ENCODE measurements at regions not wholly inside any gene's neighbourhood (a gene's known extent, or its start where the extent isn't known, plus 50 kb on each side); places are given as distances from the start of the nearest gene placed in this dataset.
"Not testable (repeated sequence)": the region's sequence is repeated elsewhere in the genome, so short reads cannot be mapped to it uniquely, and the experiment has no call there.

- H3K27me3 Mint-ChIP-seq, result peaks cover 2% of the 10 kb centered on the region
- no peaks in the 10 kb centered on the region for H3K4me1 Mint-ChIP-seq (ENCODE audit: low read depth)
- ChIA-PET POLR2A (no interaction called here), CTCF (no interaction called here)
- intact Hi-C loops (cut with micrococcal nuclease), result no loop called here
- no peak overlapping the region for H3K4me3 Mint-ChIP-seq
- H3K9me3 Mint-ChIP-seq, result peaks cover 24% of the 10 kb centered on the region
- no peaks in the 10 kb centered on the region for H3K36me3 Mint-ChIP-seq
- DNase-seq, result no peak
- no peak overlapping the region for H3K27ac Mint-ChIP-seq
Observed at GRCh38 chr21:15297824-15298223, 233.0 kb upstream of the NRIP1 start.

- POLR2A ChIA-PET, result no interaction called here
- CTCF ChIA-PET, result interaction anchor here (0.7 kb wide), 1 partner anchor 192 kb away, joined by 3 read pairs; no protein-coding TSS in a partner anchor
- H3K27me3 Mint-ChIP-seq, result peaks cover 2% of the 10 kb centered on the region
Observed at GRCh38 chr21:15298306-15298705, 233.5 kb upstream of the NRIP1 start.

GRCh38 chr21:15298755-15299154, 234.0 kb upstream of the NRIP1 start:
- CTCF ChIA-PET, result interaction anchor here (0.7 kb wide), 1 partner anchor 191 kb away, joined by 3 read pairs; no protein-coding TSS in a partner anchor
- POLR2A ChIA-PET; DNase-seq; H3K27ac Mint-ChIP-seq; H3K4me1 Mint-ChIP-seq (ENCODE audit: low read depth); H3K27me3 Mint-ChIP-seq; intact Hi-C loops (cut with micrococcal nuclease); H3K36me3 Mint-ChIP-seq; H3K4me3 Mint-ChIP-seq: not testable (repeated sequence)
- H3K9me3 Mint-ChIP-seq, result peaks cover 24% of the 10 kb centered on the region

More at GRCh38 chr21:15298306-15298705, 233.5 kb upstream of the NRIP1 start:
- H3K4me3 Mint-ChIP-seq, result no peak overlapping the region
- no peaks in the 10 kb centered on the region for H3K36me3 Mint-ChIP-seq
- intact Hi-C loops (cut with micrococcal nuclease), result no loop called here
- DNase-seq, result no peak
- peaks cover 24% of the 10 kb centered on the region for H3K9me3 Mint-ChIP-seq
- no peaks in the 10 kb centered on the region for H3K4me1 Mint-ChIP-seq (ENCODE audit: low read depth)
- no peak overlapping the region for H3K27ac Mint-ChIP-seq

- no peak for DNase-seq
- Mint-ChIP-seq H3K9me3 (peaks cover 24% of the 10 kb centered on the region), H3K4me3 (no peak overlapping the region), H3K36me3 (no peaks in the 10 kb centered on the region), H3K27me3 (peaks cover 2% of the 10 kb centered on the region), H3K4me1 (ENCODE audit: low read depth) (no peaks in the 10 kb centered on the region), H3K27ac (no peak overlapping the region)
- intact Hi-C loops (cut with micrococcal nuclease), result no loop called here
- ChIA-PET POLR2A (no interaction called here), CTCF (no interaction called here)
Observed at GRCh38 chr21:15300131-15300530, 235.3 kb upstream of the NRIP1 start.

- DNase-seq, result no peak
- Mint-ChIP-seq H3K27ac (no peak overlapping the region), H3K36me3 (no peaks in the 10 kb centered on the region), H3K4me1 (ENCODE audit: low read depth) (no peaks in the 10 kb centered on the region), H3K27me3 (peaks cover 3% of the 10 kb centered on the region), H3K9me3 (peaks cover 24% of the 10 kb centered on the region), H3K4me3 (no peak overlapping the region)
- CTCF ChIA-PET, result no interaction called here
- intact Hi-C loops (cut with micrococcal nuclease), result no loop called here
- POLR2A ChIA-PET, result no interaction called here
Observed at GRCh38 chr21:15301014-15301413, 236.2 kb upstream of the NRIP1 start.

- no peaks in the 10 kb centered on the region for H3K36me3 Mint-ChIP-seq
- CTCF ChIA-PET, result no interaction called here
- intact Hi-C loops (cut with micrococcal nuclease), result no loop called here
Observed at GRCh38 chr21:15301736-15302135, 236.9 kb upstream of the NRIP1 start.

GRCh38 chr21:15306271-15306670, 241.5 kb upstream of the NRIP1 start:
- H3K4me3 Mint-ChIP-seq, result no peak overlapping the region
- peaks cover 12% of the 10 kb centered on the region for H3K9me3 Mint-ChIP-seq
- H3K36me3 Mint-ChIP-seq, result no peaks in the 10 kb centered on the region
- POLR2A ChIA-PET, result no interaction called here
- no peak overlapping the region for H3K27ac Mint-ChIP-seq
- no peaks in the 10 kb centered on the region for H3K4me1 Mint-ChIP-seq (ENCODE audit: low read depth)
- H3K27me3 Mint-ChIP-seq, result peaks cover 3% of the 10 kb centered on the region
- intact Hi-C loops (cut with micrococcal nuclease), result no loop called here
- no peak for DNase-seq
- CTCF ChIA-PET, result no interaction called here

More at GRCh38 chr21:15301736-15302135, 236.9 kb upstream of the NRIP1 start:
- Mint-ChIP-seq H3K4me3 (no peak overlapping the region), H3K4me1 (ENCODE audit: low read depth) (no peaks in the 10 kb centered on the region), H3K9me3 (peaks cover 24% of the 10 kb centered on the region), H3K27me3 (peaks cover 3% of the 10 kb centered on the region), H3K27ac (no peak overlapping the region)
- no peak for DNase-seq
- POLR2A ChIA-PET, result no interaction called here

GRCh38 chr21:15308333-15308732, 243.5 kb upstream of the NRIP1 start:
- no peaks in the 10 kb centered on the region for H3K4me1 Mint-ChIP-seq (ENCODE audit: low read depth)
- DNase-seq, result no peak
- POLR2A ChIA-PET, result no interaction called here
- H3K36me3 Mint-ChIP-seq, result no peaks in the 10 kb centered on the region
- no peak overlapping the region for H3K27ac Mint-ChIP-seq
- CTCF ChIA-PET, result no interaction called here
- no peak overlapping the region for H3K4me3 Mint-ChIP-seq
- H3K9me3 Mint-ChIP-seq, result no peaks in the 10 kb centered on the region
- H3K27me3 Mint-ChIP-seq, result peaks cover 3% of the 10 kb centered on the region
- intact Hi-C loops (cut with micrococcal nuclease), result no loop called here

GRCh38 chr21:15309022-15309590, 244.3 kb upstream of the NRIP1 start:
- Mint-ChIP-seq H3K27me3 (peaks cover 3% of the 10 kb centered on the region), H3K4me1 (ENCODE audit: low read depth) (no peaks in the 10 kb centered on the region), H3K9me3 (no peaks in the 10 kb centered on the region), H3K36me3 (no peaks in the 10 kb centered on the region), H3K27ac (no peak overlapping the region), H3K4me3 (no peak overlapping the region)
- intact Hi-C loops (cut with micrococcal nuclease), result no loop called here
- no peak for DNase-seq
- CTCF ChIA-PET, result no interaction called here
- POLR2A ChIA-PET, result no interaction called here

- Mint-ChIP-seq H3K27me3 (peaks cover 3% of the 10 kb centered on the region), H3K36me3 (no peaks in the 10 kb centered on the region), H3K4me3 (no peak overlapping the region), H3K9me3 (no peaks in the 10 kb centered on the region), H3K4me1 (ENCODE audit: low read depth) (no peaks in the 10 kb centered on the region), H3K27ac (no peak overlapping the region)
- ChIA-PET POLR2A (no interaction called here), CTCF (no interaction called here)
- DNase-seq, result no peak
- intact Hi-C loops (cut with micrococcal nuclease), result no loop called here
Observed at GRCh38 chr21:15309721-15310120, 244.9 kb upstream of the NRIP1 start.

- no peak overlapping the region for H3K27ac Mint-ChIP-seq
- H3K4me3 Mint-ChIP-seq, result no peak overlapping the region
- no peaks in the 10 kb centered on the region for H3K27me3 Mint-ChIP-seq
- ChIA-PET POLR2A (no interaction called here), CTCF (no interaction called here)
- no peaks in the 10 kb centered on the region for H3K36me3 Mint-ChIP-seq
- H3K4me1 Mint-ChIP-seq (ENCODE audit: low read depth), result no peaks in the 10 kb centered on the region
- H3K9me3 Mint-ChIP-seq, result no peaks in the 10 kb centered on the region
- no peak for DNase-seq
- intact Hi-C loops (cut with micrococcal nuclease), result no loop called here
Observed at GRCh38 chr21:15311510-15311909, 246.7 kb upstream of the NRIP1 start.

- H3K27ac Mint-ChIP-seq; CTCF ChIA-PET; H3K36me3 Mint-ChIP-seq; H3K4me3 Mint-ChIP-seq; POLR2A ChIA-PET; H3K4me1 Mint-ChIP-seq (ENCODE audit: low read depth); H3K9me3 Mint-ChIP-seq; intact Hi-C loops (cut with micrococcal nuclease); H3K27me3 Mint-ChIP-seq; DNase-seq: not testable (repeated sequence)
Observed at GRCh38 chr21:15317034-15317433, 252.2 kb upstream of the NRIP1 start.

GRCh38 chr21:15319727-15320126, 254.9 kb upstream of the NRIP1 start:
- Mint-ChIP-seq H3K27me3 (peaks cover 2% of the 10 kb centered on the region), H3K27ac (no peak overlapping the region), H3K4me1 (ENCODE audit: low read depth) (no peaks in the 10 kb centered on the region), H3K36me3 (no peaks in the 10 kb centered on the region), H3K4me3 (no peak overlapping the region), H3K9me3 (peaks cover 2% of the 10 kb centered on the region)
- POLR2A ChIA-PET, result no interaction called here
- CTCF ChIA-PET, result no interaction called here
- intact Hi-C loops (cut with micrococcal nuclease), result no loop called here
- DNase-seq, result no peak

Data from activated CD4-positive, alpha-beta memory T cell treated with anti-CD3 and anti-CD28 coated beads for 36 hours (primary cell).